Hepatocyte (in vitro differentiated cells): ENCODE measurements at regions not wholly inside any gene's neighbourhood (a gene's known extent, or its start where the extent isn't known, plus 50 kb on each side); places are given as distances from the start of the nearest gene placed in this dataset.

Experiments used
- EZH2phosphoT487 ChIP-seq: fragments of 200-600 bp; sonication (generic); IDR thresholded peaks from one replicate; pipeline ENCODE4 v1.6.1; 2018; ENCODE audit warnings: antibody characterized with exemption, mild to moderate bottlenecking, low read depth, moderate library complexity; ENCODE audit not compliant: unreplicated experiment, severe bottlenecking
- TF ChIP-seq, protein P1 (sequence below): fragments of 200-600 bp; sonication (generic); IDR thresholded peaks from 2 replicates; pipeline ENCODE4 v1.5.1; 2016; ENCODE audit warnings: antibody characterized with exemption, mild to moderate bottlenecking; ENCODE audit not compliant: poor library complexity

DNA sequence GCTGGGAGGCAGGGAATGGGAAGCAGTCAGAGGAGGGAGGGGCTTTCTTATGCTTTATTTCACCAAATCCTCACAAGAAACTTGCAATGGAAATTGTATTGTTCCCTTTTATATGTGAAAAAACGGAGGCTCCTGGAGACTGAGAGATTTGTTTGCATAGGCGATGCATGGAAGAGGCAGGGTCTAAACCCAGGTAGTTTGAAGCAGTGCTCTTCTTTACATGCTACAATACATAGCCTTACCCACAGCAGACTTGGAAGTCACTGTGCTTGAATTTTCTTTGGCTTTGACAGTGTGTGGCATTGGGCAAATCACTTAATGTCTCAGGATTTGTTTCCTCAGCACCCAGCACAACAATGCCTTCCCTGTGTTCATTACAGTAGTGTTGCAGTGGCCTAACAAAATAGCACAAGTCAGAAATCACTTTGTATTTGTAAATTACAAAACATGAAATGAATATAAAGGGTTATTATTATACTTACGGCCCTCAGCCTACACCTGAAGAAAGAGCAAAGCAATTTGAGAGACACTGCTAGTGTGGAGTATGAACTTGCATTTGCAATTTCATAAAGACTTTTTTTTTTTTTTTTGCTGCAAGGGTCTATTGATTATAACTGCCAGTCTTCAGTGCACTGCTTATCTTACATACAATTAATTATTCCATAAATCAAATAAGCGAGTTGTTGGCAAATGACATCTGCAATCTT, 646.4 kb upstream of the KCNMB2 start:
- TF ChIP-seq, protein P1, sequence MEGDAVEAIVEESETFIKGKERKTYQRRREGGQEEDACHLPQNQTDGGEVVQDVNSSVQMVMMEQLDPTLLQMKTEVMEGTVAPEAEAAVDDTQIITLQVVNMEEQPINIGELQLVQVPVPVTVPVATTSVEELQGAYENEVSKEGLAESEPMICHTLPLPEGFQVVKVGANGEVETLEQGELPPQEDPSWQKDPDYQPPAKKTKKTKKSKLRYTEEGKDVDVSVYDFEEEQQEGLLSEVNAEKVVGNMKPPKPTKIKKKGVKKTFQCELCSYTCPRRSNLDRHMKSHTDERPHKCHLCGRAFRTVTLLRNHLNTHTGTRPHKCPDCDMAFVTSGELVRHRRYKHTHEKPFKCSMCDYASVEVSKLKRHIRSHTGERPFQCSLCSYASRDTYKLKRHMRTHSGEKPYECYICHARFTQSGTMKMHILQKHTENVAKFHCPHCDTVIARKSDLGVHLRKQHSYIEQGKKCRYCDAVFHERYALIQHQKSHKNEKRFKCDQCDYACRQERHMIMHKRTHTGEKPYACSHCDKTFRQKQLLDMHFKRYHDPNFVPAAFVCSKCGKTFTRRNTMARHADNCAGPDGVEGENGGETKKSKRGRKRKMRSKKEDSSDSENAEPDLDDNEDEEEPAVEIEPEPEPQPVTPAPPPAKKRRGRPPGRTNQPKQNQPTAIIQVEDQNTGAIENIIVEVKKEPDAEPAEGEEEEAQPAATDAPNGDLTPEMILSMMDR = no peak
- TF ChIP-seq EZH2phosphoT487 = no peak
